ENCODE measurements at regions not wholly inside any gene's neighbourhood (a gene's known extent, or its start where the extent isn't known, plus 50 kb on each side); places are given as distances from the start of the nearest gene placed in this dataset.

GRCh38 chr10:3999642-4000041 lies 214.6 kb upstream of the KLF6 start:
- TF ChIP-seq, protein P1, sequence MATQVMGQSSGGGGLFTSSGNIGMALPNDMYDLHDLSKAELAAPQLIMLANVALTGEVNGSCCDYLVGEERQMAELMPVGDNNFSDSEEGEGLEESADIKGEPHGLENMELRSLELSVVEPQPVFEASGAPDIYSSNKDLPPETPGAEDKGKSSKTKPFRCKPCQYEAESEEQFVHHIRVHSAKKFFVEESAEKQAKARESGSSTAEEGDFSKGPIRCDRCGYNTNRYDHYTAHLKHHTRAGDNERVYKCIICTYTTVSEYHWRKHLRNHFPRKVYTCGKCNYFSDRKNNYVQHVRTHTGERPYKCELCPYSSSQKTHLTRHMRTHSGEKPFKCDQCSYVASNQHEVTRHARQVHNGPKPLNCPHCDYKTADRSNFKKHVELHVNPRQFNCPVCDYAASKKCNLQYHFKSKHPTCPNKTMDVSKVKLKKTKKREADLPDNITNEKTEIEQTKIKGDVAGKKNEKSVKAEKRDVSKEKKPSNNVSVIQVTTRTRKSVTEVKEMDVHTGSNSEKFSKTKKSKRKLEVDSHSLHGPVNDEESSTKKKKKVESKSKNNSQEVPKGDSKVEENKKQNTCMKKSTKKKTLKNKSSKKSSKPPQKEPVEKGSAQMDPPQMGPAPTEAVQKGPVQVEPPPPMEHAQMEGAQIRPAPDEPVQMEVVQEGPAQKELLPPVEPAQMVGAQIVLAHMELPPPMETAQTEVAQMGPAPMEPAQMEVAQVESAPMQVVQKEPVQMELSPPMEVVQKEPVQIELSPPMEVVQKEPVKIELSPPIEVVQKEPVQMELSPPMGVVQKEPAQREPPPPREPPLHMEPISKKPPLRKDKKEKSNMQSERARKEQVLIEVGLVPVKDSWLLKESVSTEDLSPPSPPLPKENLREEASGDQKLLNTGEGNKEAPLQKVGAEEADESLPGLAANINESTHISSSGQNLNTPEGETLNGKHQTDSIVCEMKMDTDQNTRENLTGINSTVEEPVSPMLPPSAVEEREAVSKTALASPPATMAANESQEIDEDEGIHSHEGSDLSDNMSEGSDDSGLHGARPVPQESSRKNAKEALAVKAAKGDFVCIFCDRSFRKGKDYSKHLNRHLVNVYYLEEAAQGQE (IDR thresholded peaks at IDR 0.05; ENCODE audit: insufficient replicate concordance, low read depth): no peak
- TF ChIP-seq, protein P2, sequence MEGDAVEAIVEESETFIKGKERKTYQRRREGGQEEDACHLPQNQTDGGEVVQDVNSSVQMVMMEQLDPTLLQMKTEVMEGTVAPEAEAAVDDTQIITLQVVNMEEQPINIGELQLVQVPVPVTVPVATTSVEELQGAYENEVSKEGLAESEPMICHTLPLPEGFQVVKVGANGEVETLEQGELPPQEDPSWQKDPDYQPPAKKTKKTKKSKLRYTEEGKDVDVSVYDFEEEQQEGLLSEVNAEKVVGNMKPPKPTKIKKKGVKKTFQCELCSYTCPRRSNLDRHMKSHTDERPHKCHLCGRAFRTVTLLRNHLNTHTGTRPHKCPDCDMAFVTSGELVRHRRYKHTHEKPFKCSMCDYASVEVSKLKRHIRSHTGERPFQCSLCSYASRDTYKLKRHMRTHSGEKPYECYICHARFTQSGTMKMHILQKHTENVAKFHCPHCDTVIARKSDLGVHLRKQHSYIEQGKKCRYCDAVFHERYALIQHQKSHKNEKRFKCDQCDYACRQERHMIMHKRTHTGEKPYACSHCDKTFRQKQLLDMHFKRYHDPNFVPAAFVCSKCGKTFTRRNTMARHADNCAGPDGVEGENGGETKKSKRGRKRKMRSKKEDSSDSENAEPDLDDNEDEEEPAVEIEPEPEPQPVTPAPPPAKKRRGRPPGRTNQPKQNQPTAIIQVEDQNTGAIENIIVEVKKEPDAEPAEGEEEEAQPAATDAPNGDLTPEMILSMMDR (IDR thresholded peaks at IDR 0.05; ENCODE audit: insufficient read depth, low read length): no peak
